IPS-18a (cell line): ENCODE measurements at regions not wholly inside any gene's neighbourhood (a gene's known extent, or its start where the extent isn't known, plus 50 kb on each side); places are given as distances from the start of the nearest gene placed in this dataset.

ENCODE experiments used
- H3K27ac ChIP-seq: one replicate; pipeline ENCODE4 v1.5.1; 2013; ENCODE audit warnings: low read length
- H3K27me3 ChIP-seq: one replicate; pipeline ENCODE4 v1.6.1; 2013; ENCODE audit warnings: mild to moderate bottlenecking, low read length; ENCODE audit not compliant: control insufficient read depth, insufficient read depth
- H3K36me3 ChIP-seq: one replicate; pipeline ENCODE4 v1.6.1; 2013; ENCODE audit warnings: low read depth, low read length; ENCODE audit not compliant: control insufficient read depth
- H3K4me1 ChIP-seq: one replicate; pipeline ENCODE4 v1.6.1; 2013; ENCODE audit warnings: low read depth, low read length; ENCODE audit not compliant: control insufficient read depth
- H3K4me3 ChIP-seq: one replicate; pipeline ENCODE4 v1.5.1; 2013; ENCODE audit warnings: low read length
- H3K9ac ChIP-seq: one replicate; pipeline ENCODE4 v1.6.1; 2013; ENCODE audit warnings: mild to moderate bottlenecking, low read length, moderate library complexity
- H3K9me3 ChIP-seq: one replicate; pipeline ENCODE4 v1.6.1; 2013; ENCODE audit warnings: low read depth, low read length; ENCODE audit not compliant: control insufficient read depth

DNA sequence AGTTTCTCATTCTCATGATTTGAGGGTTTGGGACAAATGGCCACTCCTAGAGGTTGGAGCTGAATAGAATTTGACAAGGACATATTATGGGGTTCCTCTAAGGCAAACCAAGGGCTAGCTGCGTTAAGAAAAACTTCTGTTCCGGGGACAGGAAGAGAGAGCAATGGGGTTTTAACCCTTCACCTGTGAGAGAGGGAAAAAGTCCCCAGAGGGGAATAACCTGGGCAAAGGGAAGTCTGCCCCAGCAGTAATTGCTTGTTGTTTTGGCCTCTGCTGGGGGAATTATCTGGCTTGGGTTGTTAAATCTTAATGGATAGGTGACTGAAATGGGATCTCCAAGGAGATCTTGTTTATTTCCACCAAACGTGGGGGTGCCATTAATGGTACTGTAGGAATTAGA is 110.1 kb upstream of the MOCS2 start:
- no peak overlapping the region for H3K27ac ChIP-seq
- H3K9me3 ChIP-seq, result peaks cover 4% of the 10 kb centered on the region
- no peak overlapping the region for H3K4me3 ChIP-seq
- H3K4me1 ChIP-seq, result no peaks in the 10 kb centered on the region
- no peaks in the 10 kb centered on the region for H3K27me3 ChIP-seq
- no peaks in the 10 kb centered on the region for H3K36me3 ChIP-seq
- no peak overlapping the region for H3K9ac ChIP-seq

GRCh38 chr5:53233645-53234405 is 124.3 kb upstream of the MOCS2 start:
- Histone ChIP-seq H3K27me3 (no peaks in the 10 kb centered on the region), H3K4me1 (no peaks in the 10 kb centered on the region), H3K4me3 (no peak overlapping the region), H3K9me3 (peaks cover 8% of the 10 kb centered on the region), H3K9ac (no peak overlapping the region), H3K27ac (no peak overlapping the region), H3K36me3 (no peaks in the 10 kb centered on the region)

DNA sequence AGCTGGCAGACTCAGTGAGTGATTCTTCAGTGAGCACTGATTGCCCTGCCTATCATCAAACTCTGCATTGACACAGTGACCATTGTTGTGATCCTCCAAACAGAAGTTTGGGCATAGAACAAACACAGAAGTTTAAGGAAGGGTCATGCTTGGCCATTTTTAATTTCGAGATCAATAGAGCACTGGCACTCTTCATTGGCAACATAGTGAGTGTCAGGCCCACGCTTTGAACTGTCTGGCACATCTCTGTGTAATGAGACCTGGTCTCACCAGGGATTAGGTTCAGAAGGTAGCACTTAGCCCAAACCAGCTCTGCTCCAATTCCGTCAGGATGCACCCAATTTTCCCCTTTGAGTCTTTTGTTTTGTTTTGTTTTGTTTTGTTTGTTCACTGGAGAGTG is 127.1 kb upstream of the MOCS2 start:
- no peak overlapping the region for H3K4me3 ChIP-seq
- H3K9ac ChIP-seq, result no peak overlapping the region
- H3K27ac ChIP-seq, result no peak overlapping the region
- H3K27me3 ChIP-seq, result no peaks in the 10 kb centered on the region
- no peaks in the 10 kb centered on the region for H3K36me3 ChIP-seq
- H3K4me1 ChIP-seq, result no peaks in the 10 kb centered on the region
- no peaks in the 10 kb centered on the region for H3K9me3 ChIP-seq

DNA sequence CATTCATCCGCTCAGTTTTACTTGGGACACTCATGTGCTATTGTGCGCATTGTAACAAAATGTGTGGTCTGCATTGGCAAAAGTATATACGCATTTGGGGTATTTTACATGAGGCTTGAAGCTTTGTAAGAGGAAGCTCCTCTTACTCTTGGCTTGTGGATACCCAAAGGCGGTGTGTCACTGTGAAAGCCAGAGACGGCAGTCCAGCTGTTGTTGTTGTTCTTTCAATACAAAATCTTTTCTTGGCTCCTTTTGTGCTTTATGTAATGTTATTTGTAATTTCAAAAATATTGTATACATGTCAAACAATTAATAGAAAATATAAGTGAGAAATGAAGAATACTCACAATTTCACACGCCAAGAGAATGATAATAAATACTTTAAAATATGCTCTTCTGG is 128.3 kb upstream of the MOCS2 start:
- H3K36me3 ChIP-seq, result no peaks in the 10 kb centered on the region
- H3K4me3 ChIP-seq, result no peak overlapping the region
- H3K4me1 ChIP-seq, result no peaks in the 10 kb centered on the region
- no peak overlapping the region for H3K27ac ChIP-seq
- H3K27me3 ChIP-seq, result no peaks in the 10 kb centered on the region
- H3K9ac ChIP-seq, result no peak overlapping the region
- no peaks in the 10 kb centered on the region for H3K9me3 ChIP-seq

- no peak overlapping the region for H3K9ac ChIP-seq
- no peak overlapping the region for H3K27ac ChIP-seq
- no peaks in the 10 kb centered on the region for H3K4me1 ChIP-seq
- H3K9me3 ChIP-seq, result no peaks in the 10 kb centered on the region
- no peaks in the 10 kb centered on the region for H3K27me3 ChIP-seq
- no peak overlapping the region for H3K4me3 ChIP-seq
- H3K36me3 ChIP-seq, result no peaks in the 10 kb centered on the region
Observed at GRCh38 chr5:53239301-53239990, 129.9 kb upstream of the MOCS2 start.

- Histone ChIP-seq H3K9me3 (no peaks in the 10 kb centered on the region), H3K4me3 (no peak overlapping the region), H3K36me3 (no peaks in the 10 kb centered on the region), H3K4me1 (no peaks in the 10 kb centered on the region), H3K27ac (no peak overlapping the region), H3K27me3 (no peaks in the 10 kb centered on the region), H3K9ac (no peak overlapping the region)
Observed at GRCh38 chr5:53240661-53241060, 131.1 kb upstream of the MOCS2 start.

DNA sequence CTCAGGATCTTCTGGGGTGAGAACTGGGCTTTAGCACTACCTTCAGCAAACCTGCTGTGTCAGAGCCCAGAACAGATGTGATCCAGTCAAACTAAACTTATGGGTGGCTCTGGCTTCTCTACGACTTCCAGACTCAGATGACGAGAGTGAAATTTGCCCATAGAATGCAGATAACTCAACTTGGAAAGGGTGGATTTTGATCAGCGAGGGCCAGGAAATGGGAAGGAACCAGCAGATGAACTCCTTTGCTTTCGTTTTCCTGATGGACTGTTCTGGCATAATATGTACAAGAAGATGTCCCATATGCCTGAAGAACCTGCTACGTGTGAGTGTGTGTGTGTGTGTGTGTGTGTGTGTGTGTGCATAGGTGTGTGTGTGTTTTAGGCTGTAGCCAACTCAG is 132.0 kb upstream of the MOCS2 start:
- no peaks in the 10 kb centered on the region for H3K27me3 ChIP-seq
- no peaks in the 10 kb centered on the region for H3K36me3 ChIP-seq
- no peak overlapping the region for H3K27ac ChIP-seq
- H3K9ac ChIP-seq, result no peak overlapping the region
- no peaks in the 10 kb centered on the region for H3K4me1 ChIP-seq
- no peak overlapping the region for H3K4me3 ChIP-seq
- H3K9me3 ChIP-seq, result no peaks in the 10 kb centered on the region

DNA sequence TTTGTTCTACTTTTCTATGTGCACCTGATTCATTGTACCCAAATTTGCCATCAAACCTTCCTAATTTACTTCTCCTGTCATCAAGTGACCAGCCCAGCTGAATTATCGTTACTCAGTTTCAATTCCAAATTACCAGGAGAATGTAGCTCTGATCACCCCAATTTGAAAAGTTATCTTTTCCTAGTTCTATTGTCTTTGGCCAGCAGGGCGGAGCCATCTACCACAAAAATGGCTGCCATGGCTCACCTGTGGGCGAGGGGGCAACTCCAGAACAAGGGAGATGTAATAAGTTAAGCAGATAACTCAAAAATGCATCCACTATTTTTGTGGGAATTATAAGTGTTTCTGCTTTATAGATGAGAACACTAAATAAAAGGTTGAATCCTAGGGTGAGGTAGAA is 133.8 kb upstream of the MOCS2 start:
- H3K9ac ChIP-seq, result no peak overlapping the region
- no peak overlapping the region for H3K27ac ChIP-seq
- H3K36me3 ChIP-seq, result no peaks in the 10 kb centered on the region
- H3K27me3 ChIP-seq, result no peaks in the 10 kb centered on the region
- H3K4me1 ChIP-seq, result no peaks in the 10 kb centered on the region
- H3K4me3 ChIP-seq, result no peak overlapping the region
- no peaks in the 10 kb centered on the region for H3K9me3 ChIP-seq

DNA sequence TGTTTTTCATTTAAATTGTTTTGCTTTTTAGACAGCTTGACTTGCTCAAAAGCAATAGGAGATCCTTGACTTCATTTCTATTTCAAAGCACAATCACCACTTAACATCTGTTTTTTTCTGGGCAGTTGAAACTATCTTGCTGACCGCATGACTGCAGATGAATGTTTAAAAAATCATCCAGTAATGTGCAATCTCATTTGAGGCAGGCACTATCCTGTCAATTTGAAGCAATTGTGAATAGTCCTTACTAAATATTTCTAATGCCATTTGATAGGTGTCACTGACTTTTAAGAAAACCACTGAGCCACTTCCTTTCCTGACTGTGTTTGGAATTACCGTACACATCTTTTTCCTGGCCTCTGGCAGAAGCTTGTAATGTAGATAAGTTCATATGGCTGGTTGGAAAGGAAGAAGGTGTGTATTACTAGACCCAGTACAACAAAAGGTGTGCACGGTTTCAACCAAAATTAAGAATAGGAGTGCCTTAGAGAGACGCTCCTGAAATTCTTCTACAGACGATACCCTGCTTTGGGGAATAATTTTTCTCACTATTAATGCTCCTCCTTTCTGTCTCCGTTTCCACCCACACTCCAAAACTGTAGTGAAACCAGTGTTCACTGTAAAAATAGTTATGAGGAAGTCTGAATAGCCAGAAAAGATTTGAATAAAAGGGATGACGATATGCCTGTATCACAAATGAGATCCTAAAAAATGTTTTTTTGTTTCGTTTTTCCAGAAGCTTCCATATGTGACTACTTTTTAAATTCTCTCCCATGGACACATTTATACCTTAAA is 136.7 kb upstream of the MOCS2 start:
- Histone ChIP-seq H3K4me3 (no peak overlapping the region), H3K36me3 (no peaks in the 10 kb centered on the region), H3K4me1 (no peaks in the 10 kb centered on the region), H3K27ac (no peak overlapping the region), H3K9ac (no peak overlapping the region), H3K9me3 (no peaks in the 10 kb centered on the region), H3K27me3 (no peaks in the 10 kb centered on the region)

DNA sequence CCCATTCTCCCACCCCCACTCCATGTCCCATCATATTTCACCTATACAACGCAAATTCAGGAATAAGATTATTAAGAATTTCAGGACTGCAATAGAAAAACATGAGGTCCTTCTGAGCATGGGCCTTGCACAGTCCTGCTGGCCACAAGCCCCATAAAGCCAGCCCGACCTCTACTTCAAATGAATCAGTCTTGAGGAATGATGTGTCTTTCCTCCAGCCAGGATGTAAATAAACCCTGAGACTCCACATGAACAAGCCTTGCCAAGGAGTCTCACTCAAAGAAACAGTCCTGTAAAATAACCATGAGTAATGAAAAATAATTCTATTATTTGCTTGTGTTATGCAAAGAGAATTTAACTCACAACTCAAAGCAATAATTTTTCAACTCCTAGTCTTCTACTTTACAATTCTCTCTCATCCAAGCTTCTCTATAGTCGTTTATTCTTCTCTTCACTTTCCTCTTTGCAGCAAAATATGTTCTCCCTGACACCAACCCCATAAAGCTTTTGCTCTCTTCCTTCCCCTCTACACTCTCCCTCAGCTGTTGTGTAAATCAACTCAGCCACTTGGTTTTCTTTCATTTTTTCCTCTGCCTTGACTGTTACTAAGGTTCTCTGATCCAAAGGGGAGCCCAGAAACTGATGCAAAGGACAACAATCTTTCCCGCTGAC is 140.1 kb upstream of the MOCS2 start:
- Histone ChIP-seq H3K27me3 (no peaks in the 10 kb centered on the region), H3K9me3 (no peaks in the 10 kb centered on the region), H3K27ac (no peak overlapping the region), H3K36me3 (no peaks in the 10 kb centered on the region), H3K4me1 (no peaks in the 10 kb centered on the region), H3K9ac (no peak overlapping the region), H3K4me3 (no peak overlapping the region)

DNA sequence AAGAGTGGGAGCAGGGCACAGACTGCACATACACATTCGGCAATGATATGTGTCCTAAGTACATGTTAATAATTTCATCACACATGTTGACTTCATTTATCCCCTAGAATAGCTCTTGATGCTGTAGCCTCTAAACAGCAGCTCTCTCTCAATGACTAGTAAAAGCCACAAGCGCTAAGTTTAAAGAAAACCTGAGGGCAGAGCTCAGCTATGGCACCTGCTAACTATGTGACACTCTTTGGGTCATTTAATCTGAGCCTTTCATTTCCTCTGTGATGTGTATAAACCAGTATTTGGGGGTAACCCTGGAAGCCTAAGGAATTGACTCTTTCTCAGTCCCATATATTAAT is 140.6 kb upstream of the MOCS2 start:
- no peaks in the 10 kb centered on the region for H3K9me3 ChIP-seq
- no peaks in the 10 kb centered on the region for H3K27me3 ChIP-seq
- H3K4me1 ChIP-seq, result no peaks in the 10 kb centered on the region
- no peaks in the 10 kb centered on the region for H3K36me3 ChIP-seq
- no peak overlapping the region for H3K4me3 ChIP-seq
- H3K27ac ChIP-seq, result no peak overlapping the region
- no peak overlapping the region for H3K9ac ChIP-seq
